HG02973 (cell line): ENCODE measurements at regions not wholly inside any gene's neighbourhood (a gene's known extent, or its start where the extent isn't known, plus 50 kb on each side); places are given as distances from the start of the nearest gene placed in this dataset.
A peak's percentile ranks its signal among the peaks of the same experiment; 100 is the strongest.

Experiments used
- ATAC-seq: cut with Tn5 transposase; IDR thresholded peaks from one replicate; pipeline ENCODE4 v1.9.1; 2021; ENCODE audit warnings: moderate library complexity; ENCODE audit not compliant: unreplicated experiment

GRCh38 chr18:78699499-78699898 lies 280.1 kb upstream of the SALL3 start:
- ATAC-seq, result no peak

GRCh38 chr18:78701771-78702396 lies 277.7 kb upstream of the SALL3 start:
- no peak for ATAC-seq

- no peak for ATAC-seq
Observed at GRCh38 chr18:78703291-78703690, 276.3 kb upstream of the SALL3 start.

GRCh38 chr18:78704971-78705461 lies 274.6 kb upstream of the SALL3 start:
- no peak for ATAC-seq

GRCh38 chr18:78709261-78709809 lies 270.3 kb upstream of the SALL3 start:
- no peak for ATAC-seq

- no peak for ATAC-seq
Observed at GRCh38 chr18:78711316-78711715, 268.3 kb upstream of the SALL3 start.

- ATAC-seq, result no peak
Observed at GRCh38 chr18:78711971-78712370, 267.6 kb upstream of the SALL3 start.

GRCh38 chr18:78713069-78713468 lies 266.5 kb upstream of the SALL3 start:
- no peak for ATAC-seq

GRCh38 chr18:78713726-78714125 lies 265.9 kb upstream of the SALL3 start:
- ATAC-seq, result no peak

- peak; percentile 71 for ATAC-seq
Observed at GRCh38 chr18:78716022-78716421, 263.6 kb upstream of the SALL3 start.

GRCh38 chr18:78716581-78716980 lies 263.0 kb upstream of the SALL3 start:
- no peak for ATAC-seq

GRCh38 chr18:78717051-78717765 lies 262.4 kb upstream of the SALL3 start:
- no peak for ATAC-seq

- no peak for ATAC-seq
Observed at GRCh38 chr18:78717766-78718150, 261.9 kb upstream of the SALL3 start.

- ATAC-seq, result no peak
Observed at GRCh38 chr18:78719821-78720220, 259.8 kb upstream of the SALL3 start.

- ATAC-seq, result no peak
Observed at GRCh38 chr18:78720456-78721237, 259.0 kb upstream of the SALL3 start.

GRCh38 chr18:78721238-78721875 lies 258.3 kb upstream of the SALL3 start:
- no peak for ATAC-seq

- no peak for ATAC-seq
Observed at GRCh38 chr18:78721981-78722380, 257.6 kb upstream of the SALL3 start.

- no peak for ATAC-seq
Observed at GRCh38 chr18:78722386-78722785, 257.2 kb upstream of the SALL3 start.

GRCh38 chr18:78722929-78723710 lies 256.5 kb upstream of the SALL3 start:
- no peak for ATAC-seq

- no peak for ATAC-seq
Observed at GRCh38 chr18:78724214-78724914, 255.3 kb upstream of the SALL3 start.
